ENCODE measurements at regions not wholly inside any gene's neighbourhood (a gene's known extent, or its start where the extent isn't known, plus 50 kb on each side); places are given as distances from the start of the nearest gene placed in this dataset.

DNA sequence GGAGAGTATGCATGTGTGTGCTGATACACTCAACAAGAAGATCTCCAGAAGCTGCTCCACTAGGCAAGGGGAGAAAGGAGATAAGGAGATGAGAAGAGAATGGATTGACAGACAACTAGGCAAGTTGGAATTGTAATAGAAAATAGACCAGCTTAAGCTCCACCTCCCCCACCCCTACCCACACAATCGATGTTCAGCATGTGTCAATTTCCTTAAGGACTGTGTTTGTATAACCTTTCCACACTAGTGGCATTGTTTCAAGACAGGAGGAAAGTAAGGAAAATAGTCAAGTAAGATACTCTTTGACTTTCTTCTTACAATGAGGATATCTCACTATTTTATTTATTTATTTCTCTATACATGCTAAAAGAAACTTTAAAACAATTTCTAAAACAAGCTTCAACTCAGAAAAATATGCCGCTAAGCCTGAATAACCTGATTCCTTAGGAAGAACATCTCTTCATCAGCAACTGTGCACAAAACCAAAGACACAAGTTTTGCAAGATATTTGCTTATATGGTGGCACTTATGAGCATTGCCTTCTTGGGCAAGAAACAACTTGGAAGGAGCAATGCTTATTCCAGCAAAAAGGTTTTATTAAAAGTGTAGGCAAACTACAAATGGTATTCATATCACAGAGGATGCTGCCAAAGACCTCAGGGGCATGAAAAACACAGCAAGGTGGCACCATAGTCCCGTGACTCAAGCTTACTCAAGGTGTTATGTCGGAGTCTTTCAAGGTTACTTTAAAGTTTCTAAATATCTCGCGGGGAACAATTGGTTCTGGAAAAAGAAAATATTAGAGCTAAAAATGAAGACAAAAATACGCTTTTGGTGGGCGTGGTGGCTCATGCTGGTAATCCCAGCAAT is 249.1 kb downstream of the COL12A1 start:
- DNase-seq (ENCODE audit: low spot score), result no peak

DNA sequence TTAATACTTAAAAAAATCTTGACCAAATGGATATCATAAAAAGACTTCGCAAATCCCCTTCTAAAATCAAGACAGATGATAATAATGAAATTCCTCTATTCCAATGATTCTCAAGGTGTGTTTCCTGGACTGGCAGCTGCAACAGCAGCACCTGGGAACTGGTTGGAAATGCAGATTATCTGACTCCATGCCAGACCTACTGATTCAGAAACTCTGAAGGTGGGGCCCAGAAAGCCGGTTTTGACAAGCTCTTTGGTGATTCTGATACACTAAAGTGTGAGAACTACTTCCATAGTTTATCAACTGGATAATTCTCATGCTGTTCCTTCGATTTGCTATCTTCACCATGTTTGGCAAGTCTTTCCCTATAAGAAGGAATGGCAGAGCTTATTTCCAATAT is 252.1 kb downstream of the COL12A1 start:
- DNase-seq (ENCODE audit: low spot score), result no peak

DNA sequence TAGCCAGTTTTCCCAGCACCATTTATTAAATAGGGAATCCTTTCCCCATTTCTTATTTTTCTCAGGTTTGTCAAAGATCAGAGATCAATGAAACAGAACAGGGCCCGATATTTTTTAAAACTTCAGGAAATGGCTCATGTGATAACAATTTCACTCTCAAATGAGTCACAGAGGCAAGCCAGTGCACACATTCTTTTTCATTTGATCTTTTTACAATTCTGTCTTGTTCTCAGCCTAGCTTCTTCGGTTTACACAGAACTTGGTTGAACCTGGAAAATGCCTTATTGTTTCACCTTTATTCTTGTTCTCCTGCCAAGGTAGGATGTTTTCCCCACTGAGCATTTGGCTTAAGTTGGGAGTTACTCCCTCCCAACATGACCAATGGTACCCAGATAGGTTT is 258.9 kb downstream of the COL12A1 start:
- DNase-seq (ENCODE audit: low spot score), result peak; percentile 34

DNA sequence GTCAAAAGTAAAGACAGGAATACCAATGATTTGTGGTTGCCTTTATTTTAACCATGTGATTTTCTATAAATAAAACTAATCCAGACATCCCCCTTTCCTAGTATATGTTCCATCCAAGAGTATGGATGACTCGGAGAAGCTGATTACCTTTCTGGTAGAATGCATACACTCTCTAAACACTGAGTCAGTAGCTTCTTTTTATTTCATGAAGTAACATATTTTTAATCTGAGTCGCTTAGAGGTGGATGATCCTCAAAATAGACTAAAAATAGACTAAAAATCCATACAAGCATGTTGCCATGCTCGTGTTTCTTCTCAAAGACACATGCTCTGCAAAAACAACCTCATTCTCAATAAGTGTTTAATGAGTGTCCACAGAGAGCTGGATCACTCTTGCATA is 263.7 kb downstream of the COL12A1 start:
- DNase-seq (ENCODE audit: low spot score), result no peak

DNA sequence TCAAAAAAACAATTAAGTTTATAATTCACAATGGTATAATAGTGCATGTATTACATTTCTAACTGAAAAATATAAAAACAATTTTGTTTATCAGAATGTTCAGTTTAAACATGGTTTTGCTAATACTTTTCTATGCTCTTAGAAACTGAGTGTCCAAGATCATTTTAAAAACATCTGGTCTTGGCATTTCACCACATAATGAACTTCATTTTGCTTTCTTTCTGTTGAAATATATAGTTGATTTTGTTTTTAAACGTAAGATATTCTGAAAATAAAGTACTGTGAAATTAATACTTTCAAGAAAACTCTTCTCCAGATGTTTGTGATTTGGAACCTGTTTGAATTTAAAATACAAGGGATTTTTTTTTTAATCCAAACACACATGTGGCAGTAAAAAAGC is 264.4 kb downstream of the COL12A1 start:
- no peak for DNase-seq (ENCODE audit: low spot score)

DNA sequence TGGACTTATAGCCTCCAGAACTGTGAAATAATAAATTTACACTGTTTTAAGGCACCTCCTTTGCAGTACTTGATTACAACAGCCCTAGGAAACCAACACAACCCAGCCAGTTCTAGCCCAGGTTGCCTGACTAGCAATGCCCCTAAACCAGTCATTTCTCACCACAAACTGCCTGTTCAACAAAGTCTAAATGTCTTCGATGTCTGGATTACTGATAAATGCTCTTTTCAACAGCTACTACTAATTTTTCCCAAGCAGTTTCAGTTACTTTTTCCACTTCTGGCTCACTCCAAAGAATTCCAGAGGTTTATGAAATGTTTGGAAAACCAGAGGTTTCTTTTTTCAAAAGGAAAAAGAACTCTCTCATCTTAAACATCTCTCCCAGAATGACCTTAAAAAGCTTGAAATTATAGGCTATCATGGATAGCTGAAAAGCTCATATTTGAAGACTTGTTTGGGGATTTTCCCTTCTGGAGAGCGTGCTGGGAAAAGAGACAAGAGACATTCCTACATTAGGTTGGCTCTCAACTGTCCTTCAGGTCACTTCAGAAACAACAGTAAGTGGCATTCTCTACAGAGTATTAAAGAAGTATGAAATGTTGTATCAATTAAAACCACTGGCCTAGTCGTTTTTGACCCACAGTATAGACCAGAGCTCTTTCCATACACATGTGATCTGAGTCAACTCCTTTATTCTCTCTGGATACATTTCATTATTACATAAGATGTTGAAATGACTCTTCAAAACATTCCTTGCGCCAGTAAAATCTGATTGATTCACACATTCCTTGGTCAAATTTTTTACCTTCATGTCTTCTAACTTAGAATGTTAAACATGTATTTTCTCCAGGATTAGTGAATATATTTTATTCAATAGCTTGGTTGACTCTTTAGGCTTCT is 265.9 kb downstream of the COL12A1 start:
- DNase-seq (ENCODE audit: low spot score), result no peak

DNA sequence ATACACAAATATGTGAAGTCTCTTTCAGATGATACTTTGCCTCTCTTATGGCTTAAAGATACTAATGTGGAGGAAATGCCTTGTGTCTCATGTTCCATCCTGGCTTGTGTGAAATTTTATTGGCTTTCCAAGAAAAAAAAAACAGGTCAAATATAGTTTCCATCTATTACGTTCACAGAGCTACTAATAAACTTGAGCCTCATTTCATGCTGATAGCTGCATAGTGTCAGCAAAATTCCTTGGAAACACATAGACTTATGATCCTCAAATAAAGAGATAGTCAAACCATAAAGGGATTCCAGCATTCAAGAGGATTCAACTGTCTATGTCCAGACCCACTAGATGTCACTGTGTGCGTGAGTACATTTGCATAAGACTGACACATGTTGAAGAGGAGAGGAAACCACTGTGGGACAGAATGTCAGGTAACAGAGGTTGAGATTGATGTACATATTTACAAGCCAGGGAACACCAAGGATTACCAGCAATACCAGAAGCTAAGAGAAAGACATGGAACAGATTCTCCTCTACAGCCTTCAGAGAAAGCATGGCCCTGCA is 266.6 kb downstream of the COL12A1 start:
- DNase-seq (ENCODE audit: low spot score), result no peak

DNA sequence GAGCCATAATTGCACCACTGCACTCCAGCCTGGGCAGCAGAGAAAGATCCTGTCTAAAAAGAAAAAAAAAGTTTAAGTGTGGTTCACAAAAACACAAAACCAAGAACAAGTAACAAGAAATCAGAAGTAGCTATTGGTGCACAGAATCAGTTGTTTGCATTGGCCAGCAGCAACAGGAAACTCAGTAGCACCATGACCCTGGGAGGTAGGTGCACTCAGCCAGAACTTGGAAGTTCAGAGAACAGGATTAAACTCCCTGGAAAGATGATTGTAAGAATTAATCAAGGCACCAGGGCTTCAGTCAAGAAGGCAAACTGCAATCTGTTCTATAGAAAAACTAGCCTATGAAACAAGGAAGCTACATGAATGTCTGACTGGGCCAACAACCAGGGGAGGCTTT is 267.9 kb downstream of the COL12A1 start:
- DNase-seq (ENCODE audit: low spot score), result no peak

DNA sequence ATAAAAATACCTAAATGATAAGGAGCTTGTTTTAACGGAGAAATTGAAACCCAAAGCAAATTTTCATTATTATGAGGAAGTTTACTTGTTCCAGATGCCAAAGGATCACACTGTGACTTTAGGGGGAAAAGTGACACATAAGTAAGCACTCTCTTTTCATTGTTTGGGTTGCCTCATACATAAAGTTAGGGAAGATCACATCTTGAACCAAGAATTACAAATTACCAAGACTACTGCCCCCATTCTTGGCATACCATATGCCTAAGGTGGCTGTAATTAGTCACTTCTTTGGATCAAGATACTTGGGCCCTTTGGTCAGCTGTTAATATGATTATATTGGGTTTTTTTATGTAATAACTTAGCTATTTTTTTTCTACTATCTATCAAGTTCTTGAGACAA is 269.0 kb downstream of the COL12A1 start:
- DNase-seq (ENCODE audit: low spot score), result no peak

DNA sequence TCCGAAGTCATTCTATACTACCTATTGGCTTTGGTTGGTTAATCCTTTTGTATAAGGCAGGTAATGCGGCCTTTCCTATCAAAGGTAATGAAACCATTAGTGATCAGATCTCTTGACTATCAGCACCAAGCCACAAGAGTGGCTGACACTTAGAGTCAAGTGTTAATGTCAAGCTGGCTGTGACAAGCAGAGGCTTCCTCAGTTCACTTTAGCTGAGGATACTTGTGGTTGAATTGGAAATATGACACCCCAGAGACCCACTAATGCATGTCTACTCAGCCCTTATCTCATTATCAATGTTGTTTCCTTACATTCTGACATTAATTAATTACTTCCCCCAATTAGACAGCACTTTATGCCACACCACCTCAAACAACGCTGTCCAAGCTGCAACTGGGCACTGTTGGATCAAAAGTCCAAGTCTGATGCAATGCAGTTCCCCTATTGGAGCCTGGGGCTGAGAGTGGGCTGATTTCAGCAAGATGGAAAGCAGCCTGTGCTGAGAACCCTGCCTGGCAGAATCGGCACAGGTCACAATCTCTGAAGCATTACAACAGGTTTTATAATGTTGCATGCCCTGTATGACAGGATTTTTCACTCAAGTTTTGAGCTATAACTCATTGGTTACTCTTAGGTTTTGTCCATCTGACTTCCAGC is 273.5 kb downstream of the COL12A1 start:
- DNase-seq (ENCODE audit: low spot score), result no peak

DNA sequence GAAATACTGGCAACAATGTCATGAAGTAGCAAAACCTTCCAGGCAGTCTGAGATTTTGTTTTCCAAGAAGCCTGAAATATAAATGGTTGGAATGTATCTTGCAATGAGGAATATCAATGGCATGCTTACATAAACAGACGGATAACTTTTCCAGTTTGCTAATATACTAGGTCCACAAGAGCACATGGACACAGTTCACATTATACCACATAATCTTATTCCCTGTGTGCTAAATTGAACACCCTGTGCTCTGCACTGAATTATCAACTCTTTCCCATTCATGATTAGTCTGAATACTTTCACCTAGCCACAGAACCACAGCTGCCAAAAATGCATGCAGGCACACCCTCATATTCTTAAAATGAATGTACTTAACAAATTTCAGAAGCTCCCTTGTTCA is 274.3 kb downstream of the COL12A1 start:
- DNase-seq (ENCODE audit: low spot score), result peak; percentile 4

DNA sequence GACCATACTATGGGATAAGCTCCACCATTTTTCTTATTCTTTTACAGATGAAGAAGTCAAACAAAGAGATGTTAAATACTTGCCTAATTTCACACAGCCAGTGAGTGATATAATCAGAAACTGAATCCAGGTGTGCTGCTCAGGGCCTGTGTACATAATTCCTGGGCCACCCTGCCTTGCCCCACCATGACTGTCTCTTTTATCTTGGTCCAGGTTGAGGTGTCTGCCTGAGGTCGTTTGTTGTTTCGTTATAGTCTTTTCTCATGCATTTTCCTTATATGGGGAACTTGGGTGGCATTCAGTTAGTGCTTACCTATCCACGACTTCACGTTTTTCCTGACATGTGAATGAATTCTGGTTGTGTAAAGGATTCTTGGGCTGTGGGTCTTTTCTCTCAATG is 277.6 kb downstream of the COL12A1 start:
- DNase-seq (ENCODE audit: low spot score), result no peak

DNA sequence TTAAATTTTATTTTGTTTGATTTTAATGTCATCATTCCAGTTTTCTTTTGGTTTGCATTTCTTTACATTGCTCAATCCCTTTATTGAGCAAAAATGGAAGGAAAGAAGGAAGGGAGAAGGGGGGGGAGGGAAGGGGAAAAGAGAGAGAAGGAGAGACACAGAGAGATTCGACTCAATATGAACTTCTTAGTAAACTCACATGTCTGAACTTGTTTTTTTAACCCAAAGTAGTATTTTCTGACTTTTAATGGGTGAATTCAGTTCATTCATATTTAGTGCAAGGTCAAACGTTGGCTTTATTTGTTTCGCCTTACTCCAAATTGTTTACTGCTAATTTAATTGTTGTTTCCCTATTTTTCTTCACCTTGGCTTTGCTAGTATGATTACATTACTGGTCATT is 278.6 kb downstream of the COL12A1 start:
- no peak for DNase-seq (ENCODE audit: low spot score)

DNA sequence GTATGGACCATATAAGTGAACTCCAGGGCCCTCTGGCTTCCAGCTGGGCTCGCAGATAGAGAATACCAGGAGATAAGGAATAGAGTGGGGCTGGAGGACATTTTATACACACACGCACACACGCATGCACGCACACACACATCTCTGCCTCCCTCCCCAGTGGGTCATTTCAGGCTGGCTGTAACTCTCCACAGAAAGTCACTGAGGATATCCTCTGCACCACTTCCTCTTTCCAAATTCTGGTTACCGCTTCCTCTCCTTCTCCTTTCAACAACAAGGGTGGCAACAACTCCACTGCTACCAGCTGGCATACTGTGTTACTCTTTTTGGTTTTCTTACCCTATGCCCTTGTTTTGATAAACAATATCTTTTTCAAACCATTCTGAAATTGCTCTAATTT is 280.2 kb downstream of the COL12A1 start:
- DNase-seq (ENCODE audit: low spot score), result no peak

DNA sequence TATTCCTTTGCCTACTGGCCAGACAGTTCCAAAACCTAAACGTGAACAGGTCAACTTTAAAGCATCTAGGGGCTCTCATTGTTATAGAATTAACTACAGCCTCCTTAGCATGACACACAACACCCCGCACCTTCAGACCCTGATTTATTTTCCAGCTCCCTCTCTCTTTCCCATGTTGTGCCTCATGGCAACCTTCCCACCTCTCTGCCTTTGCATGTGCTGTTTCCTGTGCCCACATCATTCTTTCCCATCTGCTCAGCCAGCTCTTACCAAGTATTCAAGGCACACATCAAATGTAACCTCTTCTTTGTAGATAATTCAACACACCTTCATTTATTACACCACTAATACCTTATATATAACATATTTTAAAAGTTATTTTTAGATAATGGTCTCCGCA is 291.0 kb downstream of the COL12A1 start:
- DNase-seq (ENCODE audit: low spot score), result no peak

DNA sequence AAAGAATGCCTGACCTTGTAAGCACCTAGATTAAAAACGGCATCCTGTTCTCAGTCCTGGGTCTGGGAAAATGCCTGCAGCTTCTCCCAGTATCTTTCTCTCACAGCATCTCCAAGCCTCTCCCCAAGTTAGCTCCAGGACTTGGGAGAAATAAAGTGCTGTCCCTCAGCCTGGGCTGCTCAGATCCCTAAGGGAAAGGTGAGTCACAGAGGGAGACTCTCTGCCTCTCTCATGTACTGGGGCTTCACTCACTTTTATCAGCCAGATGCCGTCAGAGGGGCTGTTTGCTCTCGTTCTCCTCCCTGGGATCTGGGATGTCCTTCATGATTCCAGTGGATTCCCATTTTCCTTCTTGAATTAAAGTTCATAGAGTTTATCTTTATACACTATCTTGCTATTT is 293.6 kb downstream of the COL12A1 start:
- DNase-seq (ENCODE audit: low spot score), result peak; percentile 1

DNA sequence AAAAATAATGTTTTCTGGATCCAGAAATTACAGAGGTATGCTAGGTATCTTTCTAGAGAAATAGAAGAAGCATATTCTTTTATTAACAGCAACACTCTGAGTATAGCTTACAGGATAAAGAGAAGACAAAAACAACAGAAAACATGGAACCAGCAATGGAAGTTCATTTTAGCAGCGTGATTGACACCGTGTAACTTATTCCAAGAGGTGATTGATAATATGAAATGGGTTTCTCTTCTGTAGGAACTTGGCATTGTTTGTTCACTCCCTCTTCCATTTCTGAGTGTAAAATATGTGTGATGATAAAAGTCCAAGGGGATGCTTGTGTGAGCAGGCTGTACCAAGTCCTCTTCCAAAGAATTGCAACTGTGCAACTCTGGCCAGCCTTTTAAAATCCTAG is 303.0 kb downstream of the COL12A1 start:
- no peak for DNase-seq (ENCODE audit: low spot score)

DNA sequence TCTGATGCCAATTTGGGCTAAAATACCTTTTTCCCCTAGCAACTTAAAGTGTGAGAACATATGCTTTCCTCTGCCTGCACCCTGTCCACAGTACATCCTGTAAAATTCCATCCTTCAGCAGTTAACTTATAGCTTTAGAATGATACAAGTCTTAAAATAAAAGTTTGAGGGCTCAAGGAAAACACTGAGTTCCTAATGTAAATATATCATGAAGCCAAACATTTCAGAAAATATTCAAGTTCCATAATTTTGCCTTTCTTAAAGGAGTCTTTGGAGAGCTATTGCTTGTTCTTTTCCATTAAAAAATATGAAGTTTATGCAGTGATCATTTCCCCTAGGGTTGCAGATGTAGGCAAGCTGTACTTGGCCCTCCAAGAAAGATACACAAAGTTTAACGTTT is 303.8 kb downstream of the COL12A1 start:
- DNase-seq (ENCODE audit: low spot score), result no peak

DNA sequence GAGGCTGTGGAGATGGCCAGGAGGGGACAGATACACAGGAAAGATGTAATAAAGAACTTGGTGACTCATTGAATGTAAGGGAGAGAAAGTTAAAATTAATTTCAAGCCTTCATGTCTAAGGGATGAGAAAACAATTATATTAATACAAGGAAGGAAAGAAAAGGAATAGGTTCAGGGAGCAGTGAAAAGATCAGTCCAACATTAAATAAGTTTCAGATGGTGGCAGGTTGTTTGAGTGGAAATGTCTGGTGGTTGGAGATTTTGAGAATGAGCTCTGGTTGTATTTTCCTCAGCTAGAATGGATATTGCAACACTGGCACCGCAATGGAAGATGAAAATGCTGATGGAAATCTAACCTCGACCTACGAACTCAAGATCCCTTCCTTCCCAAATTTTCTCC is 304.3 kb downstream of the COL12A1 start:
- no peak for DNase-seq (ENCODE audit: low spot score)

DNA sequence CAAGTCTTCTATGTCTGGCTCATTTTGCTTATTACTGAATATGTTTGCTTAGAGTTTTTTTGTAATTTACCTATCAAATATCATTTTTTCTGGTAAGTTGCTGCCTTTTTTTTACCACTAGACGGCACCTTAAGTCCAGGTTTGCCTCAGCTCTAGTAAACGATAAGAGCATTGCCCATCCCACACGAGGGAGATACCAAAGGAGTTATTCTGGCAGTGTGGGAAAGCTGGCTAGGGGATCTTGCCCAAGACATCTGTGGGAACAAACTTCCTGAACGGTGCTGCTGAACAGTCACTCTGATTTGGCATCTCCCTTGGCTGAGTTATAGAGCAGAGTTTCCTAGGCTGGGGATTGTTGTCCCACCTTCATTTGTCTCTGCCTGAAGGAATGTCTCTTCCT is 306.4 kb downstream of the COL12A1 start:
- peak; percentile 25 for DNase-seq (ENCODE audit: low spot score)

DNA sequence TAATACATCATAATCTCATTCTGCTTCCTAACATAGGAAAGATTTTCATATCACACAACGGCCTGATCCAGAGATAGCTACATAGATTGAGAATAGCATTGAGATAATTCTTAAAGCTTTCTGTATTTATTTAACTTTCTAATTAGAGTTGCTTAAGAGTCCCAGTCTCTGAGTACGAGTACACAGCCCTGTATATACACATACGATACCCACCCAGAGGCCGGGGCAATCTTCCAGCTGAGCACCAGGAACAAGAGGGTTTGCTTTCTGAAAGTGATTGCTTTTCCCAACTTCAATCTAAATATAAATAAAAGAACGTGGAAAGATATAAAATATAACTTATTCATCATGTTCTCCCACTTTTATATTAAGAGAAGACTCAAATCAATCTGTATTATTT is 313.8 kb downstream of the COL12A1 start:
- no peak for DNase-seq (ENCODE audit: low spot score)

DNA sequence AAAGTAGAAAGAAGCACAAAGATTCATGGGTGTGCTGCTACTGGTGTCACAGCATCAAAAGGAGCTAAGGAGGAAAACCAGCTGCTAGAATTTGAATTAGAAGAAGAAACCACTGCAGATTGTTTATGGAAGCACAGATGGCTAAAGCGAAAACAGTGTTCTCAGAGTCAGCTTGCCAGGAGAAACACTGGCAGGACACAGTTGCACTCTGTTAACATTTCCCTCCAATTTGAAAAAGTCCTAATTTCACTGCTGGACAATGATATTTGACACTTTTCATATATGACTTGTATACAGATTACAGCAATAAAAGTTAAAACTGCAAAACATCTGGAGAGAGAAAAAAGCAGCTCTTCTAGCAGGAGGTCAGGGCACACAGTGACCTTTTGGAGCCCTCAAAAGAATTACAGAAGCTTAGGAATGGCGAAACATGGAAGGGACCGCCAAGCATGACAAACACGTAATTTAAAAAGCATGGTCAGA is 314.5 kb downstream of the COL12A1 start:
- no peak for DNase-seq (ENCODE audit: low spot score)

Measured in A172 (cell line).